Thyroid gland (tissue), 4 donors: ENCODE measurements at regions not wholly inside any gene's neighbourhood (a gene's known extent, or its start where the extent isn't known, plus 50 kb on each side); places are given as distances from the start of the nearest gene placed in this dataset.

Source experiments
- CTCF ChIP-seq, 6 experiments: fragments of 200-600 bp in 3 of 6; fragments of 450-650 bp in 3 of 6; sonication (generic) in 3 of 6; IDR thresholded peaks; one replicate each; pipeline ENCODE4 v1.5.1; 2016 to 2019; ENCODE audit warnings: antibody characterized with exemption in 6 of 6, mild to moderate bottlenecking in 2 of 6, inconsistent platforms in 1 of 6, moderate library complexity in 1 of 6
- POLR2A ChIP-seq, 2 donors: fragments of 450-650 bp; IDR thresholded peaks; one replicate each; pipeline ENCODE4 v1.6.1; 2017; ENCODE audit warnings: antibody characterized with exemption in 2 of 2, mild to moderate bottlenecking in 2 of 2, moderate library complexity in 1 of 2

- no peak for TF ChIP-seq CTCF (IDR thresholded peaks at IDR 0.05)
- TF ChIP-seq POLR2A (IDR thresholded peaks at IDR 0.05) = no peak
These were observed 156.8 kb downstream of the FASLG start for GRCh38 chr1:172815740-172816139.
